Ishikawa (cell line): ENCODE measurements at regions not wholly inside any gene's neighbourhood (a gene's known extent, or its start where the extent isn't known, plus 50 kb on each side); places are given as distances from the start of the nearest gene placed in this dataset.

Source experiments
- CEBPB ChIP-seq: IDR thresholded peaks from 2 replicates; pipeline ENCODE4 v1.6.1; 2012
- CREB1 ChIP-seq: IDR thresholded peaks from 2 replicates; pipeline ENCODE4 v1.6.1; 2012; ENCODE audit warnings: low read depth
- EGR1 ChIP-seq: IDR thresholded peaks from 2 replicates; pipeline ENCODE4 v1.6.1; 2012
- EP300 ChIP-seq: IDR thresholded peaks from 2 replicates; pipeline ENCODE4 v1.6.1; 2012; ENCODE audit warnings: borderline replicate concordance
- NFIC ChIP-seq: IDR thresholded peaks from 2 replicates; pipeline ENCODE4 v1.6.1; 2012
- TEAD4 ChIP-seq: IDR thresholded peaks from 2 replicates; pipeline ENCODE4 v1.6.1; 2012
- USF1 ChIP-seq: IDR thresholded peaks from 2 replicates; pipeline ENCODE4 v1.6.1; 2012
- YY1 ChIP-seq: IDR thresholded peaks from 2 replicates; pipeline ENCODE4 v1.6.1; 2012; ENCODE audit warnings: low read depth
- ZBTB7A ChIP-seq: IDR thresholded peaks from 2 replicates; pipeline ENCODE4 v1.6.1; 2012; ENCODE audit warnings: low read depth
- TF ChIP-seq, protein P1 (sequence below): IDR thresholded peaks from 2 replicates; pipeline ENCODE4 v1.6.1; 2012; ENCODE audit warnings: low read depth, mild to moderate bottlenecking
- TF ChIP-seq, protein P2 (sequence below): IDR thresholded peaks from 2 replicates; pipeline ENCODE4 v1.6.1; 2012

- TF ChIP-seq, protein P1, sequence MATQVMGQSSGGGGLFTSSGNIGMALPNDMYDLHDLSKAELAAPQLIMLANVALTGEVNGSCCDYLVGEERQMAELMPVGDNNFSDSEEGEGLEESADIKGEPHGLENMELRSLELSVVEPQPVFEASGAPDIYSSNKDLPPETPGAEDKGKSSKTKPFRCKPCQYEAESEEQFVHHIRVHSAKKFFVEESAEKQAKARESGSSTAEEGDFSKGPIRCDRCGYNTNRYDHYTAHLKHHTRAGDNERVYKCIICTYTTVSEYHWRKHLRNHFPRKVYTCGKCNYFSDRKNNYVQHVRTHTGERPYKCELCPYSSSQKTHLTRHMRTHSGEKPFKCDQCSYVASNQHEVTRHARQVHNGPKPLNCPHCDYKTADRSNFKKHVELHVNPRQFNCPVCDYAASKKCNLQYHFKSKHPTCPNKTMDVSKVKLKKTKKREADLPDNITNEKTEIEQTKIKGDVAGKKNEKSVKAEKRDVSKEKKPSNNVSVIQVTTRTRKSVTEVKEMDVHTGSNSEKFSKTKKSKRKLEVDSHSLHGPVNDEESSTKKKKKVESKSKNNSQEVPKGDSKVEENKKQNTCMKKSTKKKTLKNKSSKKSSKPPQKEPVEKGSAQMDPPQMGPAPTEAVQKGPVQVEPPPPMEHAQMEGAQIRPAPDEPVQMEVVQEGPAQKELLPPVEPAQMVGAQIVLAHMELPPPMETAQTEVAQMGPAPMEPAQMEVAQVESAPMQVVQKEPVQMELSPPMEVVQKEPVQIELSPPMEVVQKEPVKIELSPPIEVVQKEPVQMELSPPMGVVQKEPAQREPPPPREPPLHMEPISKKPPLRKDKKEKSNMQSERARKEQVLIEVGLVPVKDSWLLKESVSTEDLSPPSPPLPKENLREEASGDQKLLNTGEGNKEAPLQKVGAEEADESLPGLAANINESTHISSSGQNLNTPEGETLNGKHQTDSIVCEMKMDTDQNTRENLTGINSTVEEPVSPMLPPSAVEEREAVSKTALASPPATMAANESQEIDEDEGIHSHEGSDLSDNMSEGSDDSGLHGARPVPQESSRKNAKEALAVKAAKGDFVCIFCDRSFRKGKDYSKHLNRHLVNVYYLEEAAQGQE: no peak
- TF ChIP-seq EP300: no peak
- no peak for TF ChIP-seq YY1
- no peak for TF ChIP-seq TEAD4
- TF ChIP-seq EGR1: no peak
- TF ChIP-seq NFIC: no peak
- TF ChIP-seq, protein P2, sequence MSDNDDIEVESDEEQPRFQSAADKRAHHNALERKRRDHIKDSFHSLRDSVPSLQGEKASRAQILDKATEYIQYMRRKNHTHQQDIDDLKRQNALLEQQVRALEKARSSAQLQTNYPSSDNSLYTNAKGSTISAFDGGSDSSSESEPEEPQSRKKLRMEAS: no peak
- no peak for TF ChIP-seq ZBTB7A
- no peak for TF ChIP-seq CEBPB
- no peak for TF ChIP-seq USF1
- TF ChIP-seq CREB1: no peak
These were observed 406.5 kb upstream of the SUCLG2 start for GRCh38 chr3:68060910-68061309.
